Left renal cortex interstitium (tissue), 4 donors: ENCODE measurements at regions not wholly inside any gene's neighbourhood (a gene's known extent, or its start where the extent isn't known, plus 50 kb on each side); places are given as distances from the start of the nearest gene placed in this dataset.

Experiments
- DNase-seq, 4 donors: peaks; one replicate each; pipeline ENCODE4 v3.0.0-alpha.2; 2013; ENCODE audit warnings: low read depth in 4 of 4, low spot score in 2 of 4, missing footprints in 1 of 4

DNA sequence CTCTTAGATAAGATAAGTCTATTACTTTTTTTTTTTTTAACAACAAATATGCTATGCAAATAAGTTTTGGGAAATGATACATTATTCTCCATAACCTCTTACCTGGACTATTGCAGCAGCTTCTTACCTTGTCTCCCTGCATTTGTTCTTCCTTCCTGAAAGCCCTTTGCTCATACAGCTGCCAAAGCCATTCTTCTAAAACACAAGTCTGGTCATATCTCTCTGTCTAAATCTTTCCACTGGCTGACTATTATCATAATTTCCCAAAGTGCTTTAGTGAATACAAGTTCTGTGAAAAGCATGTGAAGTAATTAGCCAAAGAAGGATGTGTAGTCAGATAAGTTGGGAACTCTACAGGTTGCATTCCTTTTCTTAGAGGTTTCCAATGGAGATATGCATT, 115.4 kb upstream of the CNTLN start:
- DNase-seq, result no peak

DNA sequence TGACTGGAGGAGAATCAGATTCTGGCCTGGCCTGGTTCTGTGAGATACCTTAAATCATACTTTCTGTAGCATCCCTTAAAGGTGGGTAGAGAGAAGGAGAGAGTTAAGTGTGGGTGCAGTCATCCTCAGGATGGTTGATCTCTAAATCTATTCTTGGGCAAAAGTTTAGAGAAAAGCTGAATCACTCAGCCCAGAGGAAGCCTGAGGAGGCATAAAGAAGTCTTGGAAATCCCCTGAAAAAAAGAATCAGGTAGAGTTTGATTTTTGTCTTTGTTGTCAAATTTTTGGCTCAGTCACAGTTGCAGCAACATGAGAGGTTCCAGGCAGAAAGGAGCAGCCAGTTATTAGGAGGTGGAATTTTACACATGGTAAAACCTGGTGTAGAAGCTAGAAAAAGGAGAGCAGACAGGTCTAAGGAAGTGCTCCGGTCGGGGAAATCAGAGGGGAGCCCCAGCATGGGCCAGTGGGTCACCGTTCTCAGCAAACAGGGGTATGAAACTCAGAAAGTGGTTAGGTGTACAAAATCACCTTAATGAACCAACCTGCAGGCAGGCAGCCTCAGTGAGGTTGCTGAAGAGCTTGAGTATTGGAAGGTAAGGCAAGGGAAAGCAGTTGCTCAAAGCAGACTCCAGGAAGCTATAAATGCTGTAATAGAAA, 116.2 kb upstream of the CNTLN start:
- DNase-seq, result no peak

DNA sequence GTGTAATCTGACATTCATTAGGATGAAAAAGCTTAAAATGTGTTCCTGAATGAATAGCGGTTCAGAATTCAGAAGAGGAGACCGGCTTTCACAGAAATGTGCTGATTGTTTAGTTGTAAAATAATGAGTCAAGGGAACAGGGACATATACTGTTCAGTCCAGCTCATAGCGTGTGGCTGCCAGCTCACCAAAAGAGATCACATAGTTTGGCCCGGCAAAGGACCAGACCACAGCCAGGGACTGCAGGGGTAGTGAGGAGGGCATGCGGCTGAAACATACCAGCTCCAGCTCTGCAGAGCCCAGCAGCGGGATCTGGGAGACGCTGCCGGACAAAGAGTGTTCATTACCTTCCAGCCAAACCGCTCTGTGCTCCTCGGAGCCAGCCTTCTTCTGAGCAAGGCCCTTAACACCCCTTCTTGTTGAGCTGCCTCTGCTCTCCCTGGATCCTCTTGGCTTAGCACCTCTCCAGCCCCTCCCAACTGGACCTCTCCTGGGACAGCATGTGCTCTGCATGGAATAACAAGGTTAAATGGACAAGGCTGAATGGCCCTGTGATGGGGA, 116.8 kb upstream of the CNTLN start:
- DNase-seq, result no peak

DNA sequence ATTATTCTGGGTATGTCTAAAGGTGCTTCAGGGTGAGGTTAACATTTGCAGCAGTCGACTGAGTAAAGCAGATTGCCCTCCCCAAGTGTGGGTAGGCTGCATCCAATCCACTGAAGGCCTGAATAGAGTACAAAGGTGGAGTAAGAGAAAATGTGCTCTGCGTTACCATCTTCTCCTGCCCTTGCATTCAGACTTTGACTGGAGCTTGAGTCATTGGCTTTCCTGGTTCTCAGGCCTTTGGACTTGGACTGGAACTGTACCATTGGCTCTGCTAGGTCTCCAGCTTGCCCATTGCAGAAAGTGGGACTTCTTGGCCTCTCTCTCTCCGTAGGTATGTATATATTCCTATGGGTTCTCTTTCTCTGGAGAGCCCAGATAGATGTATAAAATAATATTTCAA, 120.9 kb upstream of the CNTLN start:
- no peak for DNase-seq

DNA sequence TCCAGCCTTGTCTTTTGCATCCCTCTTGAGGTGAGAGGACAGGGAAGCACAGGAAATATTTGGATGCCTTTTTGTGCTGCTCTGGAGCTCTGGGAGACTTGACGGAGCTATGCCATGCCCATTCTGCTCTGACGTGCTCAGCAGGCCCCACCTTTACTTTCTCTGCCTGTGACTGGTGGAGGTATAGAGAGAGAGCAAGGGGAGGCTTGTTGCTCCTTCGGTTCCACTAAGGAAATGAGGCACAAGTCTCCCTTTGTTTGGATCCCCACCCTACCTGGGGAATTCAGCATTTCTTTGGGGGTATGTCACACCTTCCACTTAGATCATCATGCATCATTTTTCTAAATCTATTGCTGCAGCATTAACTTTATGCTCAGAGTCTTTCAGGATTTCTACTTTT, 121.8 kb upstream of the CNTLN start:
- DNase-seq, result no peak

DNA sequence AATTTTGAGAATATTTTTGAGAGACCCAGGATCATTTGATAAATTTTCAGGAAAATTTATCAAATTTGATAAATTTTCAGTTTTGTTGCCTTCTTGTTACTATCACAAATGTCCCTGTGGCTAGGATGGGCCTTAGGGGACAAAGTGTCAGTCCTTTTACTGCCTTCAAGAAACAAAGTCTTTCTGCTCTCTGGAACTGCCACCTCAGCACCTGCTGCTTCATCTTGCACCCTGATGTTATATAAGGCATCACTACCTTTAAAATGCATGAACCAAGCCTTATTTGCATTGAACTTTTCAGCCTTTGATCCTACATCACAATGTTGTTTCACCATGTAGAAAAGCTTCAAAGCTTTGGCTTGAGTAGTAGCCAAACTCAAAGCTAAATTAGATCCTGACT, 123.0 kb upstream of the CNTLN start:
- DNase-seq, result no peak

DNA sequence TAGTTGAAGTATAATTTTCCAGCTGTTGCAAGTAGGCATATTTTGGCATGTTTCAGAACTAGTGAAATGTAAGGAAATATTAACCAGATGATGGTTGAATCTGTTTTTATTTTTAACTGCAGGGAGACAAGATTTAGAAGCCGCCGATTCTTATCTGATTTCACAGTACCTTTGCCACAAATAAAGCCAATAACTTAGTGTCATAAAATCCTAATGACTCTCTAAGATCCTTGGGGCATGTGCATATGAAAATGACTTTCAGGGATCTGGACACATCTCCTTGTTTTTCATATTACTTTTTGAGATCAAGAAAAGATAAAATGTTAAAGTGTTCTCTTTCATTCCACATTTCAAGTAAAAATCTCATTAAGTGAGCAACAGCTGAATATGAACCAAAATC, 125.8 kb upstream of the CNTLN start:
- no peak for DNase-seq

DNA sequence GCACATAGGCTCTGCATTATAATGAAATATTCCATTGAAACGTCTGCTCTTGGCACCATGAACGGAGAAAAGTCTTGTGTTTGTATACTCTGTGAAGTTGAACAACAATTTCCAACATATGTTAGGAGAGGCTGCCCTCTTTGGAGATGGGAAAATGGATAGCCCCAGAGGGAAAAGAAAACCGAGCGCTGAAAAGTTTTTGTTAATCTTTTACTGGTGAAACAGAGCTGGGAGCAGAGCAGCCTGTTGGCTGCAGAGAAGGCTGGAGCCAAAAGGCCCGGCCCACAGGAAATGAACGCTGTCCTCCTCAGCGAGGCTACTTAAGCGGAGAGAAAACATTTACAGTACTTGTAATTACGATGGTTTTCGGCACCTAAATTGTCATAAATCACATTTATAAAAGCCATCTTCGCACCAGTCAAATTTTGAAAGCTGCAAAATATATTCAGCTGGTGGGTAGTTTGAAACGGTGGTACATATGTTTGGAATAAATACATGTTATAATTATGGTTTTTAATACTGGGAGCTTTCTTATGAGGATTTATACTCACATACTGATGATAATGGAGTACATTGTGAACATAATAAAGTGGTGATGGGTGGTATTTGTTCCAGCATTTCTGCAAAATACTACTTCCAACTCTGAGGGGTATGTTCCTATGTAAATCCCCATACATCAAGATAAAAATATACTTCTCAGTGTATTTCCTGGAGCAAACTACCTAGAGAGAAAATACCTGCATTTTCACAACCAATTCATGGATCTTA, 129.6 kb upstream of the CNTLN start:
- peak; percentile 37 to 70 (median 66) for DNase-seq

DNA sequence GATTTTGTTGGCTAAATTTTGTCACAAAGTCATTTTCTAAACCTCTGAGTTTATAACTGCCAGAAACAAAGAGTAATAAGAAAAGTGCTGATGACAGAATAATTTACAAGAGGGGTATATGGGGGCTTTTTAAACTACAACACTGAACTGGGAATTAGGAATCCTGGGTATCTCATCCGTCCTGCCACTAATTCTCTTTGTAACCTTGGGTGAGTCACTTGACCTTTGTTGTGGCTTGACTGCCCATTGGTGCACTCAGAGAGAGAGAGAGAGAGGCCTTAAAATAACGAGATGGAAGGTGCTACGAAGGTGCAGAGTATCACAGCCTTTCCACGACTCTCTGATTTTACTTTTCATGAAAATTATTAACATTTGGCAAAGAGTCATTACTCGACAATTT, 130.3 kb upstream of the CNTLN start:
- no peak for DNase-seq

DNA sequence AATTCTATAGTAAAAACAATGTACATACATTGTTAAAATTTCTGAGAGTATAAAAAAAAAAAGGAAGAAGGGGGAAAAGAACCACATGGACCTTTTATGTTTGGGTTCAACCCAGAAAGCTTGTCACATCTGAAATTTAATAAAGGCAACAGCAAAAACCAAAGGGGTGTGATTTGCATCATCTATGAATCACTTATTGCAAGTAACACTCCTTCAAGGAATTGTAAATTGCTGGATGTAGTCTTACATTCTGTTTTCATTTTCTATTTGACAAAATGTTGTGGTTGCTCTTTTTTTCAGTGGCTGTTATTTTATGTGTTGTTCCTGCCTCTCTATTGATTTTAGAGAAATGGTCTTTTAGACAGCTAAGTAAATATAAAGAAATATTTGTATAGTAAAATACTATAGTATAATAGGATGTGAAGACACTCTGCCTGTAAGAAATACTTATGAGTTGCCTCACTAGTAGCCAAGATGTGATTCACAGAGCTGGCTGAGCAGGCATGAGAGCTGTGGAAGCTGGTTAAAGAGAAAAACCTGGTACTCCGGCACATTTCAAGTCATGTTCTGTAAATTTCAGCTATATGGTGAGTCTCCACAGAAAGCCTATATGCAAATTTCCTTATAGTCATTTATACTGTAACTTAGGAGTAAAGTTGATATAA, 131.1 kb upstream of the CNTLN start:
- DNase-seq, result no peak

DNA sequence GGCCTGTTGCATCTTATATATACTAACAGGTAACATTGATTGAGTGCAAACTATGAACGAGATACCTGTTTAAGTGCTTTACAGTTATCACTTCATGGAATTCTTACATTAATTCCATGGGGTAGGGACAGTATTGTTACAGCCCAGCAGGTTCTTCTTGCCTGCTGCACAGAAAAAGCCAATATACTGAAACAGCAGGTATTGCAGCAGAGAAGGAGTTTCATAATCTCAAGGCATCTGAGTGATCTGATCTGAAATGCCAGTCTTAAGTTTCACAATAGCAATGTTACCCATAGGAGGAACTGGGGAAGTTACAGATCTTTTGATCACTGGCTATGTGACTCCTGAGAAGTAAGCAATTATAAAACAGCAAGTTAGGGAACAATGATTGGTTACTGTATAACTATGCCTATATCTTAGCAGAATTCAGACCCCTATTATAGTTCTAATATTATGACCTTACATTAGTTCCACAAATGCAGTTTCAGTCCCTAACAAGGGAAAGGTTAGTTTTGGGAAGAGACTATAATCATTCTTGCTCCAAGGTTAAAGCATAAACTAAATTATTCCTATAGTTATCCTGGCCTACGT, 126.5 kb upstream of the BNC2 start:
- no peak for DNase-seq

DNA sequence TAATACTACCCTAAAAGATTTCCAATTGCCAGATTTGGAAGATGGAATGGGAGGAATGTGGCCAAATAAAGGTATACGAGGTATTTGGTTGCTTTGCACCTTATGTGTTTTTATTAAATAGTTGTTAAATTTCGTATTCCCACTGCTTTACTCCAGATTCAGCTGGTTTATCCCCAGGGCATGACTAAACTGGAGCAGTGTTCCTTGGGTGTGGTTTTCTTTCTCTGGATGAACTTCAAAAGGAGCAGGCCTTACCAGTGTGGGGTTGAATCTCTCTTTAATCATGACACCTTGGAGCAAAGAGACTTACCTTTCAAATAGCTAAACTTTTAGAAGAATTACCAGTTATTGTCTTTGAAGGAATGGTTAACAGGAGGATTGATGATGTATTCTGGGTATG, 121.7 kb upstream of the BNC2 start:
- no peak for DNase-seq

DNA sequence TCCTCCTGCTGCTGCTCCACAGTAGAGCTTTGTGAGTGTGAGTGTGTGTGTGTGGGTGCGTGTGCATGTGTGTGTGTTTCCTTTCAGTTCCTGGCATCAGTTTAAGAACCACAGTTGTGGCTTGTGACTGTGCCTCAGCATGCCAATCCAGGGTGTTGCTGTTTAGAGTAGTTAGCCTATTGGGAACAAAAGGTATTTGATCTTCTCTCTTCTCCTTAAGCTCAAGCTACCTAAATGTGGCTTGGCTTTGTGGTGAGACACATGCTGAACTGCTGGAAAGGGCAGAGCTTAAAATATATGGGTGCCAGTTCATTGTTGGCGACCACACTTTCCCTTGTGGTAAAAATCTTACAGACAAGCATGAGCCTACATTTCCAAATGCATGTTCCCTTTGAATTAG, 116.6 kb upstream of the BNC2 start:
- DNase-seq, result no peak

DNA sequence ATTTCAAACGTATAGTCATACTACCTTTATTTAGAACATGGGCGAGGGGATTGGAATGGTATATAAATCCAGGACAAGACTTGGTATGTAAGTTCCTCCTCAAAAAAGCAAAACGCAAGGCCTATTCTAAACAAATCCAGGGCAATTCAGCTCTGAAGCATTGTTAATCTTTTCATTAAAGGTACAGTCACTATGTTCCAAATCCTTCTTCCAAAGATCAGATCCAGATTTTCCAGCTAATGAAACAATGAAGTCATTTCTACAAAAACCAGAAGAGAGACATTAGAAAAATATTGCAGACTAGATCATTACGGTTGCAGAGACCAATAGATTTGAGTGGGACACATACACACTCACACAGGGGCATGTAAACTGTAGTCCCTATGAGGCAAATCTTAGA, 116.1 kb upstream of the BNC2 start:
- no peak for DNase-seq

DNA sequence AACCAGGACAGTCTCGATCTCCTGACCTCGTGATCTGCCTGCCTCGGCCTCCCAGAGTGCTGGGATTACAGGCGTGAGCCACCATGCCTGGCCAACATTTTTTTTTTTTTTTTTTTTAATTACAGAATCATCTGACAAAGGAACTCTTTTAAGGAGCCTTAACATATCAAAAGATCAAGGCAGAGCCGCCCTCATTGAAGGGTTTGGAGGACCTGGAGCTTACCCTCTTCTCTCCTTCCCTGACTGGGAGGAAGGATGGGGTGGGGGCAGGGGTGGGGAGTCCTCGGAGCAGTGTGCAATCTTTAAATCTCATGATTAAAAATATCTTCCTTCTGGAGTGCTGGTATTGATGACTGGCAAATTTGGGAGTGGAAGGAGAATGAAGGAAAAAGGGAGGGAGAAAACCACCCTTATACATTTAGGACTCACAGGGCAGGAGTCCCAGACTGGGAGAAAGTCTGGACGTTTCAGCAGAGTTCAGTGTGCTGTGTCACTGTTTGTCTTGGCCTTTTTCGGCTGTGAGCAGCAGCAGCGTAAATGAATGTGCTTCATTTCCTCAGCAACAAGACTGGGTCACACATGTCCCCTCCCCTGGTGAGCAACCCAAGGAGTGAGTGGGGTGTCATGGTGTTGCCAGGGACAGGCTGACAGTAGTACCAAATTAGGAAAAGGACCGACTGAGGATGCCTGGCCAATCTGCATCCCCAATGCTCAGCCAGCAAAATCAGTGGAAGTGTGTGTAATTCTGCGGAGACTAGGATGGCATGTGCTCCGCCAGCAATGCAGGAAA, 115.3 kb upstream of the BNC2 start:
- no peak for DNase-seq

DNA sequence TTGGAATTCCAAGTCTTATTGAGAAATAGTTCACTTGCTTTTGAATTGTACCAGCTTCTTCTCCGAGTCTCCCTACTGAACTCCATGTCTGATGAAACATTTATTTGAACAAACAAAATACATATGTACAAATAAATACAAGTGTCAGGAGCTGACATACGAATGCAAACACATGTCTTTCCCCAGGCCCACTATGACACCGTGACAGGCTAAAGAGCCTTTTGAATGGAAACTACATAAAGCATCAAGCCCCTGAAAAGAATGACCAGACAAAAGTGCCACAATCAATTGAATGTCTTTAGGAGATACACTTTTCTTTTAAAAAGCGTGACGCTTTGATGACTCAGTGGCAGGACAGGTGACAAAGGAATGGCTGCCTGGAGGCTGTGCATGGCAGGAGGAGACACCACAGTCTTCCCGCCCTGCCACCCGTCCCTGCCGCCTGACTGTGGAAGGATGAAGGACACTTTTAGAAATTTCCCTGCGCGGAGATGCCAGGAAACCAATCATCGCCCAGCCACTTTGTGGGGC, 112.4 kb upstream of the BNC2 start:
- DNase-seq, result no peak

DNA sequence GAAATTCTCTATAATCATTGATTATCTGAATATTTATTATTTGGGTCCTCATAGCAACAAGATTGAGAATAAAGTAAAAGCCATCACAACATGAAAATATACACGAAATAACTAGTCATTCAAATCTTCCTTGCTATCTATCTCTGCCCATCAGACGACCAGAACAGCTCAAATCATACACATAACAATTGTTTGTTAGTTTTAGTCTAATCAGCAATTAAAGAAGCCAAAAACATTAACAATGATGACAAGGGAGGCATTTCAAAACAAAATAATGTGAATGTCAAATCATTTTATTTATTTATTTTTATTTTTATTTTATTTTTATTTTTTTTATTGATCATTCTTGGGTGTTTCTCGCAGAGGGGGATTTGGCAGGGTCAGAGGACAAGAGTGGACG, 106.0 kb upstream of the BNC2 start:
- no peak for DNase-seq

DNA sequence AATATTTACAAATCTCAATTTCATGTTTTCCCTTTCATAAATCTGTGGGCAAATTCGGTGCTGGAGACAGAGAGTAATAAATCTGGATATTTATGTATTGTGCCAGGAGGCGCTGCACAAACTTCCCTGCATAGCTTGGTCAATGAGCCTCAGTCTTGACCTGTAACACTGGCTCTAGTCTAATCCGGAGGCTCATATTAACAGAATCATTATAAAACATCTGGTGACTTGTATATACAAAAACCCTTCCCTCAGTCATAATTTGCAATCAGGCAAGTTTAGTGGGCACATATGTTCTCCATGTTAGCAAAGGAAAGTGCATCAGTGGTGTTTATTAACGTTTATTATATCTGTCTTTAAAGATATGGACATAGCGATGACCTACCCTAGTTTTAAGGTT, 104.0 kb upstream of the BNC2 start:
- no peak for DNase-seq

DNA sequence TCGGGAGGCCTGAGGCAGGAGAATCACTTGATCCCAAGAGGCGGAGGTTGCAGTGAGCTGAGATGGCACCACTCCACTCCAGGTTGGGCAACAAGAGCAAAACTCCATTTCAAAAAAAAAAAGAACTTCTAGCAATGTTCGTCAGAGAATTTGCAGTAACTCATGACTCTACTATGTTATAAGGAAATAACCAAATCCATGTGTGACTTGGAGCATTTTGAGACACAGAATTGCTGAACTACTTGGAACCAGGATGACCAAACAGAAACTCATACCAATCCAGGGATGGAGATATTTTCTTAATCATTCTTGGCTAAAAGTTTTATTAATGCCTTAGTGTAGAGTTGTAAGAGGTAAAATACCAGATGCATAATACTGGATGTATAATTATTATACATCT, 99.9 kb upstream of the BNC2 start:
- no peak for DNase-seq

DNA sequence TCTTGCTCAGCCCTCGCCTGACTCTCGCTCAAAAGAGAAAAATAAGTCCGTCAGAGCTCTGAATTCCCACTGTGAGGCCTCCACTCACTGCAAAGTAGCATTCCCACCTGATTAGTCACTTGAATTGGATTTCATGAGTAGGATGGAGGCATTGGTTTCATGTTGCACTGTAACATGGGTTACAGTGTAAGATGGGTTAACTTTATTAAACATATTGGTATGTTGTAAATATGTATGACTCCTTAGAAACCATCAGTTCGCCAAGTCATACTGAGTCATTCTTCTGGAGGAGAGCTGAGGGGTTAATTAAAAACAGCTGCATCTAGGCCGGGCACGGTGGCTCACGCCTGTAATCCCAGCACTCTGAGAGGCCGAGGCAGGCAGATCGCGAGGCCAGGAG, 93.8 kb upstream of the BNC2 start:
- DNase-seq, result no peak
